ENCODE measurements at regions not wholly inside any gene's neighbourhood (a gene's known extent, or its start where the extent isn't known, plus 50 kb on each side); places are given as distances from the start of the nearest gene placed in this dataset.

DNA sequence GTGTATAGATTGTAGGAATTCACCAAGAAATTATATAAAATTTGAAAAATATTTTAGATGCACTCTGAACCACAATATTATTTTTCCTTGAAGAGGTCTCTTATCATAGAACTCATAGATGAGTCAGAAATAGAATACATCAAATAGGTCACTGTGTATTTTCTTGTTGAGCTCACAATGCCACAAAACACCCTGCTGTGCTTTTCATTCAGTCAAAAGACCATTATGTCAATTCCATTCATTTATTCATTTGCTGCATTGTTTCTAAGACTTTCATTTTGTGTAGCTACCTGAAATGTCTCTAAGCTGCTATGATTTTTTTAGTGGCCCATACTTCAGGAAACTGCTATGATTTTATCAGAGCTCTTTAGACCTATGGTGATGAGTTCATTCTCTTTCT lies 231.9 kb upstream of the AVPR1A start:
- TF ChIP-seq, protein P1, sequence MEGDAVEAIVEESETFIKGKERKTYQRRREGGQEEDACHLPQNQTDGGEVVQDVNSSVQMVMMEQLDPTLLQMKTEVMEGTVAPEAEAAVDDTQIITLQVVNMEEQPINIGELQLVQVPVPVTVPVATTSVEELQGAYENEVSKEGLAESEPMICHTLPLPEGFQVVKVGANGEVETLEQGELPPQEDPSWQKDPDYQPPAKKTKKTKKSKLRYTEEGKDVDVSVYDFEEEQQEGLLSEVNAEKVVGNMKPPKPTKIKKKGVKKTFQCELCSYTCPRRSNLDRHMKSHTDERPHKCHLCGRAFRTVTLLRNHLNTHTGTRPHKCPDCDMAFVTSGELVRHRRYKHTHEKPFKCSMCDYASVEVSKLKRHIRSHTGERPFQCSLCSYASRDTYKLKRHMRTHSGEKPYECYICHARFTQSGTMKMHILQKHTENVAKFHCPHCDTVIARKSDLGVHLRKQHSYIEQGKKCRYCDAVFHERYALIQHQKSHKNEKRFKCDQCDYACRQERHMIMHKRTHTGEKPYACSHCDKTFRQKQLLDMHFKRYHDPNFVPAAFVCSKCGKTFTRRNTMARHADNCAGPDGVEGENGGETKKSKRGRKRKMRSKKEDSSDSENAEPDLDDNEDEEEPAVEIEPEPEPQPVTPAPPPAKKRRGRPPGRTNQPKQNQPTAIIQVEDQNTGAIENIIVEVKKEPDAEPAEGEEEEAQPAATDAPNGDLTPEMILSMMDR (IDR thresholded peaks at IDR 0.05), result no peak
- TF ChIP-seq POLR2A (IDR thresholded peaks at IDR 0.05), result no peak
- TF ChIP-seq EP300 (IDR thresholded peaks at IDR 0.05), result no peak
